Sciatic nerve (tissue), 2 donors: ENCODE measurements at regions not wholly inside any gene's neighbourhood (a gene's known extent, or its start where the extent isn't known, plus 50 kb on each side); places are given as distances from the start of the nearest gene placed in this dataset.
"Not testable (repeated sequence)": the region's sequence is repeated elsewhere in the genome, so short reads cannot be mapped to it uniquely, and the experiment has no call there.

Source experiments
- ATAC-seq: fragments of 200-7000 bp; cut with Tn5 transposase; one replicate; pipeline ENCODE4 v1.9.1; 2020; ENCODE audit warnings: mild to moderate bottlenecking, moderate library complexity
- DNase-seq: peaks from one replicate; pipeline ENCODE4 v3.0.0-alpha.2; 2020; ENCODE audit warnings: low spot score
- intact Hi-C: fragments of 100-400 bp; cut with DNase I; formaldehyde crosslinking; loops from one replicate; pipeline ENCODE4 v1.14.2; 2022
- donor health status: DM: no; HTN: no; CAD: no.
- donor health status: DM: no; HTN: no; CAD: no.

DNA sequence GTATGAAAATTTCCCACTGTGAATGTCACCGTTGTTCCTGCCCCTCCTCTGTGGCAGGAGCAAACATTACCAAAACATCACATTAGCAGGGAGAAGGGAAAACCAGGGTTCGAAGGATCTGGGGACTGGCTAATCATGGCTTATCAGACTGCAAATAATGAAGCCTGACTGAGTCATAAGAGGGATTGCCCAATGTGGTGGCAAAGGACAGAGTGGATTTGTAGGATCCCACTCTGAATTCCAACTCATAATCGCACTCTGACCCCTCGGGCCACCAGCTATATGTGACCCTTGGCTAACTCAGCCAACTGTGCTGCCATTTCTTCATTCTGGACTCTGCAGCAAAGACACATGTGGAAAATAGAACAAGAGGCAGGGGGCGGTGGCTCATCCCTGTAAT, 347.3 kb upstream of the AUTS2 start:
- intact Hi-C loops: no loop called here
- DNase-seq (no peak), ATAC-seq (no peak)

DNA sequence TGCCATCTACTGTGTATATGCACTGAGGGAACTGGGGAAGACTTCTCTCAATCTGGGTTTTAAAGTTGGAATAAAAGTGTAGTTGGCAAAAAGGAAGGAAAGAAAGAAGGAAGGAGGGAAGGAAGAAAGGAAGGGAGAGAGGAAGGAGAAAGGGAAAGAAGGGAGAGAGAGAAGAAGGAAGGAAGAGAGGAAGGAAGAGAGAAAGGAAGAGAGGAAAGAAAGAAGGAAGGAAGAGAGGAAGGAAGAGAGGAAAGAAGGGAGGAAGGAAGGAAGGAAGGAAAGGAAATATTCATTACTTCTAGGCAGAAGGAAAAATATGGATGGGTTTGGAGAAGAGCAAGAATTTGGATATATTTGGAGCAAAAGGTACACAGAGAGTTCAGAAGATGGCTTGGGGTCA, 343.6 kb upstream of the AUTS2 start:
- intact Hi-C loops: no loop called here

DNA sequence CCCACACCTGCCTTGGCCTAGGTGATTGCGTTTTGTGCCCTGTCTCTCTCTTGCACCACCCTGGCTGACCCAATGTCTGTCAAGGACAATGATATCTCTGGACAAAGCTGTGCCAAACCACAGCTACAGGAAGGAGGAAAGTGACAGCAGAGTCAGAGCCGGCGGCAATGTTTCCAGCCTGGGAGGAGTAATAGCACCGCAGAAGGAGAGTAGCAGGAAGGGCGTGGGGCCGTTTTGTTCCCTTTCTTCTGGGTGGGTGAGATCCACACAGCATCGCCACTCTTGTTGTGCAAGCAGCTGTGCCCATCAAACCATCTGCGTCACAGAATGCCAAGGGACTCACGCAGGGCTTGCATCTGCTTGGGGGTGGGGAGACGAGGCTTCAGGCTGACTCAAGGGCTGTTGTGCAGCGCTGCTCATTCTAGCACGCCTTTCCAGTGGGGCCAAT, 341.6 kb upstream of the AUTS2 start:
- DNase-seq (peak; percentile 65), ATAC-seq (peak; percentile 79)
- intact Hi-C loops: no loop called here

More for the DNA sequence above, 343.6 kb upstream of the AUTS2 start:
- no peak for ATAC-seq
- no peak for DNase-seq

DNA sequence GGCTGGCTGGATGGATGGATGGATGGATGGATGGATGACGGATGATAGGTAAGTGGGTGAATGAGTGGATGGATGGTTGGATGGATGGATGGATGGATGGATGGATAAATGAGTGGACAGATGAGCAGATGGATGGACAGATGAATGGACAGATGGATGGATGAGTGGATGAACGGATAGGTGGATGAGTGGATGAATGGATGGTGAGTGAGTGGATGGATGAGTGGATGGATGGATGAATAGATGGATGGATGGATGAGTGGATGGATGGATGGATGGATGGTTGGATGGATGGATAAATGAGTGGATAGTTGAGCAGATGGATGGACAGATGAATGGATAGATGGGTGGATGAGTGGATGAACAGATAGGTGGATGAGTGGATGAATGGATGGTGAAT, 340.7 kb upstream of the AUTS2 start:
- ATAC-seq (no peak), DNase-seq (no peak)
- intact Hi-C loops: no loop called here

DNA sequence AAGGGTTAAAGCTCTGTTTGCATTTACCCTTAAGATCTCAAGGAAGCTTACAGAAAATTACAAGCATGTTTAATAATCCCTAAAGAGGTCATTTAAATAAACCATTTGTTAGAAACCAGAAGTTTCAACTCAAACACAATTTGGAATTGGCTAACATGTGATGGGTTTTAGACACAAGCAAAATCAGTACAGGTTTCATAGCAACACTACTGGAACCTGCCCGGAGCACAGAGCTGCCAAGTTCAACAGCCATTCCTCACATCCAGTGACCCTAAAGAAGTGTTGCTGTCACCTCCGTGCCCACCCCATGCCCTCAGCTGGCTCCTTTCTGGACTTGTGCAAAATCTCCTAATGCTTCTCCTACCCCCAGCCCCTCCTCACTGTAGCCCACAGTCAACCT, 338.8 kb upstream of the AUTS2 start:
- DNase-seq (no peak), ATAC-seq (no peak)
- intact Hi-C loops: no loop called here

DNA sequence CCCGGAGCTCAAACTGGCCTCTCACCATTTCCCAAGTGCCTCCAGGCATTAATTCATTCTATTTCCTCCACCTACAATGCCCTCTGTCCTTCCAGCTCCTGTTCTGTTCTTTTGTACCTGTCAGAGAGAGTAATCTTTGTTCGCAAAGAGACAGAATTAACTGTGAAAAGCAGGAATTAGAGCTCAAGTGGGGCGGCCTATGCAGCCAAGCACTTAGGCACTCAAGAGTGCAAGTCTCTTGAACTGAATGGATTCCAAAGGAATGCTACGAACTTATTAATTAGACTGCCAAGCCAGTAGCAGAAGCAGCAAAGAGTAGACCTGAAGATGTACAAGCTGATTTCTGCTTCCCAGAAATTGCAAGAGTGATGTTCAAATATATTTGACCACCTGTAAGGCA, 338.3 kb upstream of the AUTS2 start:
- no peak for DNase-seq
- no peak for ATAC-seq
- intact Hi-C loops: no loop called here

DNA sequence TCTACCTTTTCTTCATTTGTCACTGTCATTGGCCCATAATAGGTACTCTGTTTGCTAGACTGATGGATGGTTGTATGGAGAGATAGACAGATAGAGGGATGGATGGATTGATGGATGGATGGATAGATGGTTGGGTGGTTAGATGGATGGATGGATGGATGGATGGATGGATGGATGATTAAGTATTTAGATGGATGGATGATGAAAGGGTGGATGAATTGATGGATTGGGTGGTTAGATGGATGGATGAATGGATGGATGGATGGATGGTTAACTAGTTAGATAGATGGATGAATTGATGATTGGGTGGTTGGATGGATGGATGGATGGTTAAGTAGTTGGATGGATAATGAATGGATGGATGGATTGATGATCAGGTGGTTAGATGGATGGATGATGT, 334.7 kb upstream of the AUTS2 start:
- DNase-seq: no peak
- intact Hi-C loops: no loop called here
- ATAC-seq: no peak

DNA sequence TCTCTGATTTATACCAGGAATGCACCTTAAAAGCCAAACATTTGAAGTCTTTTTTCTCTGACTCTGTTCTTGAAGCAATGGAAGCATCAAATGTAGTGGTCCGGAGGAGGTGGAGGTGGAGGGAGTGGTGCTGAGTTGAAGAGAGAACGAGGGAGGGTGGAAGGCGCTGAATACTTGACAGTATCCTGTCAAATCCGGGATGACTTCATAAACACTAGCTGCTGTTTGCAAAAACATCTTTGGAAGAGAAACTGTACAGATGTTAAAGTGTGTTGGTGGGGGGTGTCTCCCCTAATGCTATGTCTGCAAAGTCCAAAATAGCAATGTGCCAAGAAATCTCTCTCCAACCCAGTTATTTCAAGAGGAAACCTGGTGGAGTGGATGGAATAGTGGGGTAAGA, 328.5 kb upstream of the AUTS2 start:
- ATAC-seq (no peak), DNase-seq (no peak)
- intact Hi-C loops: no loop called here

DNA sequence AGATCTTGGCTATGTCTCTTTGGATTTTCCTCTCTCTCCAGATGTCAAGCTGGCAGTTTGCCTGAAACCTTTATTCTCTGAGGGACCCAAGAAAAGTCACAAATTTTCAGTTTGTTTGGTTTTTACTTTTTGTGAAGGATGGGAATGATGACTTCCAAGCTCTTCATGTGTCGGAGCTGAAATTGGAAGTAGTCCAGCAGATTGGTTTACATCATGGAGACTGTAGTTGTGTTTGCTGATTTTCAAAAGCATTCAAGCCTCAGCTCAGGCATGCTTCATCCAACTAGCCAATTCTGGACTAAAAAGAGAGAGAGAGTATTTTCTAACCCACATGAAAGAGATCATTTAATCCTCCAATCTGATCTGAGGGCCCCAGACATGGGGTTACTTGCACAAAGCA, 326.2 kb upstream of the AUTS2 start:
- DNase-seq (no peak), ATAC-seq (no peak)
- intact Hi-C loops: no loop called here

DNA sequence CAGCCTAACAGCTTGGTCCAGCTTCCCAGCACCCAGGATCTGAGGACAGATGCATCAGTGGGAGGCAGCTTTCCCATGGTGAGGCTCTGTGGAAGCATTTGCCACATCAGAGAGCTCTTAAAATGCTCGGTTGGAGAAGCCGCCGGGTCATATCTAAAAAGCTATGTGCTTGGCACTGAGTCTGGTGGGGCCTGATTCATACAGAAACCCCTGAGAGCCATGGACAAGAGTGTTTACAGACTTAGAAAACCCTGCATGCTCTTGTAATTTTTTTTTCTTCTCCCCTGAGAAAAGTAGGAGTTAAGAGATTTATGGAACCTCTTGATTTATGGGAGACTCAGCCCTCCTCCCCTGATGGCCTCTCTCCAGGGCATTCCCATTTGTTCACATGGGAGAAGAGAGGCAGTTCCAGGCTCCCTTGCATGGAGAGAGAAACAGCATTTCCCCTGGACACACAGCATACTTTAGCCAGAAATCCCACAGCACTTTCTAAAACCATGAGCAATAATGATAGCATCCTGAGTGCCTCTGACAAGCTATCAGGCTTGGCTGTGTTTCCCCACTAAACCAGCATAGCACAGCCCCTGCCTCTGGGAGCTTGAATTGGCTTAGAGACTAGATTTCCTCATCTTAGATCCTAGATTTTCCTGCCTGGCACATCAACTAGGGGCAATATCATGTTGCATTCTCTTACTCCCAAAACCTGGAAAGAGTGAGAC, 322.1 kb upstream of the AUTS2 start:
- DNase-seq (no peak), ATAC-seq (peak; percentile 22)
- intact Hi-C loops: no loop called here

DNA sequence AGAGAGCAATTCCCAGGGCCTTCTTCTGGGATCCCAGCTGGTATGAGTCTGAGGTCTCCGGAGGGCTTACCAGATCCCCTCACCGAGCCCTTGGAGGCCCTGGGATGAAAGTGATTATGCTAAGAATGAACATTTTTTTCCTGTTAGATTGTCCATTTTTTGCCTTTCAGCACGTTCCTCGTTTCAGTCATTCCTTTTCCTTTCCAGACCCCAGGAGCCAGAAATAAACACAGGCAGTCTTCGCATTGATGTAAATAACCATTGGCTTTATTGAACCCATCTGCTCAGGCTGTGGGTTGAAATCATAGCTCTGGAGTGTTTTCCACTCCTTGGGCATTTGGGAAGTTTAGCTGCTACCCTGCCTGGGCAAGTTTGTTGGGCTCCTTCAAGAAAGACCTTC, 320.9 kb upstream of the AUTS2 start:
- ATAC-seq: no peak
- intact Hi-C loops: no loop called here
- no peak for DNase-seq

DNA sequence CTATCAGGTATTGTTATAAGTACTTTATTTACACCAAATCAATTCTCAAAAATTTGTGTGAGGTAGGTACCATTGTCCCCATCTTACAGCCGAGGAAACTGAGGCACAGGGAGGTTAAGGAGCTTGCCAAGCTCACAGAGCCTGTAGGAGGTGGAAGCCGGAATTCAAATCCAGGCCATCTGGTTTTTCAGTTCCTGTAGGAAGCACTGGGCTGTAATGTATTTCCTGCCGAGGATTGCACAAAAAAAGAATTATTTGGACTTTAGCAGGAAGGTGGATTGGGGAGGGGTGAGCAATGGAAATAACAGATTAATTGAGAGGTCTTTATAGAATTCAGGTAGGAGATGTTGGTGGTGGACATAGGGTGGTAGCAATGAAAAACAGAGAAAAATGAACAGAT, 315.3 kb upstream of the AUTS2 start:
- peak; percentile 5 for ATAC-seq
- intact Hi-C loops: no loop called here
- no peak for DNase-seq

DNA sequence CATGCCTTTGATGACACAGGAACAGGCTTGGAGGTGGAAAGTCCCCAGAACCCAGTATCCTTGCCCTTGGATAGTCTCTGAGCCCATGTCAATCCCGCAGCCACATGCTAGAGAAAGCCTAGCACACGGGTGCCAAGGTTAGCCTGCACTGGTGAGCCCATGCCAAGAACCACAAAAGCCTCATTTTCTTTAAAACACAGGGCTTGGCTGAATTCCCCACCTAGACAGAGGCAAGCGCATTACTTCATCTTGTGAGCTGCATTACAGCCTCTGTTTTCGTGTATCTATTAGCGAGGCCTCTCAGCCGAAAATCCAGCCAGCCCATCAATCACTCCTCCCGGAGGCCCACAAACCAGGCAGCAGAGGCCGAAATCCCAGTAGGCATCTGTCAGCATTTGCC, 314.9 kb upstream of the AUTS2 start:
- intact Hi-C loops: no loop called here
- peak; percentile 70 for DNase-seq
- peak; percentile 86 for ATAC-seq

DNA sequence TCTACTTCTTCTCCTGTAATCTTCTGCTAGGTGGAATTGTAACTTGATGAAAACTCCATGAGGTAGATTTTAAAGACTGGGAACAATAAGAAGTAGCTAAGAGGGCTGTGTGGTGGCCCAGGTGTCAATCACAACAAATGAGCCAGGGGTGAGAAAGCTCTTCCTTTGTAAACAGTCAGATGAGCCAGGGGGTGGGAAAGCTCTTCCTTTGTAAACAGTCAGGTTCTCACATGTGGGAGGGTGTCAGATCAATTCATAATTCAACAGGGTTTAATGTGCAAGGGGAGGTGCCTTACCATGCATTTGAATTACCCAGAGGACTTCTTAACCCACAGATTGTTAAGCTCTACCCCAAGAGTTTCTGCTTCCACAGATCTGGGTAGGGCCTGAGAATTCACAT, 312.4 kb upstream of the AUTS2 start:
- DNase-seq (no peak), ATAC-seq (no peak)
- intact Hi-C loops: no loop called here

DNA sequence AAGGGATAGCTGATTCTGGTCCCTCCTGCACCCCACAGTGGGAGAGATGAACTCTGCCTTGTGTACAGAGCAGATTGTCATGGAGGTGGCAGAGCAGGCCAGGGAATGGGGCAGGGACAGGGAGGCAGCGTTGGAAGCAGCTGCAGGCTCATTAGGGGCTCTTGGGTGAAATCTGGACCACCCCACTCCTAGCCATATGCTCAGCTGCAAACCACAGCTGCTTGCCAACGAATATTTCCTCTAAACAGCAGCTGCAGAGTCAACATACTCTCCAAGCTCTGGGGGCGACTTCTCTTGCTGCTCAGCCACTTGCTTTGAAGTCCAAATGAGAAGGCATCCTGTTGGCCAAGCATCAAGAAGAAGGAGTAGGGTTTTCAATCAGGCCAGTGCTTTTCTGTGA, 302.3 kb upstream of the AUTS2 start:
- intact Hi-C loops: no loop called here
- DNase-seq (no peak), ATAC-seq (no peak)

DNA sequence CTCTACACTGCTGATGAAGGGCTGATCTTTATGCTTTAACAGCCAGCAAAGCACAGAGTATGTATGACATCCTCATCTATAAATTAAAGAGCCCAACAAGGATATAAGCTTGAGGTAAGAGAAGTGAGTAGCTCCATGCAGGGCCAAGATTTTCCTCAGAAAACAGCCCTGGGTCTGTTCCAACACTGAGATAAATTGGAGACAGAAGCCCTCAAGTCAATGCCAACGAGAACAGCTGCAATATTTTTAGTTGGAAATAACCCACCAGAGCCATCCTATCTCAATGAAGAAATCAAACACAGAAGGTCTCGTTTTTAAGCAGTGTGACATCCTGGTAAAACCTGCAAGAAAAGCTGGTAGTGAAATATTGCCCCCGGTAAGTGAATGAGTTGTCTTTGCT, 297.0 kb upstream of the AUTS2 start:
- no peak for ATAC-seq
- intact Hi-C loops: no loop called here
- DNase-seq: no peak

DNA sequence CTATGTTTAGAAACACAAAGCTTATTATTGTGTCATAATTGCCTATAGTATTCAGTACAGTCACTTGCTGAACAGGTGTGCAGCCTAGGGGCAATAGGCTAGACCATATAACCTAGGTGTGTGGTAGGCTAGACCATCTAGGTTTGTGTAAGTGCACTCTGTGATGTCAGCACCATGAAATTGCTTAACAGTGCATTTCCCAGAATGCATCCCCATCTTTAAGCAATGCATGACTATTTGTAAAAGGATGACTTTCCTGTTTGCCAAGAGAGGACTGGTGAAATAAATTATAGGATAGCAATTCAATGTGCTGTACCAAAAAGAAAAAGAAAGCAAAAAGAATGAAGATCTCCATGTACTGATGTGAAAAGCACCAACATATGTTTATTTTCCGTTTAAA, 288.7 kb upstream of the AUTS2 start:
- intact Hi-C loops: no loop called here

DNA sequence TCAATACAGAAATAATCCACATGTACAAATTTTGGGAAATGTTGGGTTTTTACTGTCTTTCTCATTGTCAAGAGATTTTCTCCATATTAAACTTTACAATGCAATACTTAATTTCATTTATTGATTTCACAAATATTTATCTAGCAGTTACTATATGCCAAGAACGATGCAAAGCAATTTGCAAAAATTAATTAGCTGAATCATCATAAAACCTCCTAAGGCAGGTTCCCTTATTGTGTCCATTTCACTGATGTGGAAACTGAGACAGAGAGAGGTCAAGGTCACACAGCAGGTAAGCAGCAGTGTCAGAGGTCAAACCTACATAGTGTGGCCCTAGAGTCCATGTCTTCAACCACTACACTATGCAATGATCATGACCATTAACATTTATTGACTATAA, 286.8 kb upstream of the AUTS2 start:
- no peak for DNase-seq
- intact Hi-C loops: no loop called here

More for the DNA sequence above, 288.7 kb upstream of the AUTS2 start:
- DNase-seq: no peak
- ATAC-seq: no peak

DNA sequence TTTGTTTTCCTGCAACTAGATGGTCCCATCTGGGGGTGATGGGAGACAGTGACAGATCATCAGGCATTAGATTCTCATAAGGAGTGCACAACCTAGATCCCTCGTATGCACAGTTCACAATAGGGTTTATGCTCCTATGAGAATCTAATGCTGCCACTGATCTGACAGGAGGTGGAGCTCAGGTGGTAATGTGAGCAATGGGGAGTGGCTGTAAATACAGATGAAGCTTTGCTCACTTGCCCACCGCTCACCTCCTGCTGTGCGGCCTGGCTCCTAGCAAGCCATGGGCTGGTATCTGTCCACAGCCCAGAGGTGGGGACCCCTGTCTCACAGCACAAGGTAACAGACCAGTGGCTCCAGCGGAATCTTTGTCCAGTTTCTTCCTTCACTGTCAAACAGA, 284.4 kb upstream of the AUTS2 start:
- intact Hi-C loops, DNase-seq, ATAC-seq: not testable (repeated sequence)

More for the DNA sequence above, 286.8 kb upstream of the AUTS2 start:
- no peak for ATAC-seq

DNA sequence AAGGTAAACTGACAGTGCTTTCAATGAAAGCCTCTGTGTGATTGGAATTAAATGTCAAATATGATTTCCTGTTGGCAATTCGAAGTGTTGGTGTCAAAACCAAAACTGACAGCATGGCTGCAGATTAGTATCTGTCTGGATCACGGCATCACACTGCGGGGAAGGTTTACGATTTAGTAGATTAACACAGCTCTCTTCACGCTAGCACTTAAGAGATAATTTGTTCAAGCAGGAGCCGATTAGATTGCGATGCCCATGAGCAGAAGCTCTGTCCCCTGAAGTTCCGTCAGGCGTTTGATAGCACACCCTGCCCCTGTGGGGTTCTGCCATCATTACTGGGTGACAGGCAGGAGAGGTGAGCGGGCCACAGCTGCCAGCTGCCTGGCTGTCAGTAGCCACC, 279.5 kb upstream of the AUTS2 start:
- ATAC-seq: no peak
- intact Hi-C loops: no loop called here
- no peak for DNase-seq

DNA sequence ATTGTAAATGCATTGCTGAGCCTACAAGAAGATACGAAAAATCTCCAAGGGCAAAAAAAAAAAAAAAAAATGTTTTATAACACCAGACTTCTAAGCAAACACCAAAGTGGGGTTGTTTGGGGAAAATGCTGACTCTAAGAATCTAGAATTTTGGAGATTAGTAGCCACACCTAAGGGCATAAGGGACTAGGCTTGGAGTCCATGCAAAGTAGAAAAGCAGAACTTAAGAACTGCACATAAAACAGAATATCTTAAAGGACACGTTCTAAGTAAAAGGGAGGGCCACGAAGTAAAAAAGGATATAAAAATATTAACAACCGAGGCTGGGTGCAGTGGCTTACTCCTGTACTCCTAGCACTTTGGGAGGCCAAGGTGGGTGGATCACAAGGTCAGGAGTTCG, 269.8 kb upstream of the AUTS2 start:
- intact Hi-C loops: no loop called here
- DNase-seq: no peak
- ATAC-seq: peak; percentile 34
